ENCODE measurements at regions not wholly inside any gene's neighbourhood (a gene's known extent, or its start where the extent isn't known, plus 50 kb on each side); places are given as distances from the start of the nearest gene placed in this dataset.
"Not testable (repeated sequence)": the region's sequence is repeated elsewhere in the genome, so short reads cannot be mapped to it uniquely, and the experiment has no call there.

DNA sequence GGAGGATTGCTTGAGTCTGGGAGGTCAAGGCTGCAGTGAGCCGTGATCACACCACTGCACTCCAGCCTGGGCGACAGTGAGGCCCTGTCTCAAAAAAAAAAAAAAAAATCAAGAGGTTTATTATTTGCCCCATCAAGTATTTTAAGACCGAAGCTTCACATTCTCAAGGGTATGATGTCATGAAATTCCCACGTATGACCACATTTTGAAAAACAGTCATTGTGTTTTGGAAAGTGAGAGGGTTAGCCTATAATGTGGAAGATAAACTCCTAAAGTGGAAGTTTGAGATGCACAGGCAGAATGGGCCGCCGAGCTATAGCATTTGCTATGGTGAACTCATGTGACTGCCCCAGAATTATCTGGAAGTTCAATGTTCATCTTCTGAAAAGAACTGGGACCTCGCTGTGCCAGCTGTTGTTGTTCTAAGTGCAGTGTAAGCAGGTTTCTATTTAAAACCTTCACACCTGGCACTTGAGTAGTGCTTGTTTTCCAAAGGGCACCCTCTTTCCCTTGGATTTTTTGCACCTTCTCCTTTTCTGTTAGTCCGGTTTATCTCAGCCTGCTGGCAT, 96.9 kb upstream of the SLC25A33 start:
- 76 to 84% methylated on average over 4 to 8 of the region's 8 CpGs for WGBS, 2 donors (ENCODE audit: low coverage in 1 of 2)
- DNase-seq, result no peak

DNA sequence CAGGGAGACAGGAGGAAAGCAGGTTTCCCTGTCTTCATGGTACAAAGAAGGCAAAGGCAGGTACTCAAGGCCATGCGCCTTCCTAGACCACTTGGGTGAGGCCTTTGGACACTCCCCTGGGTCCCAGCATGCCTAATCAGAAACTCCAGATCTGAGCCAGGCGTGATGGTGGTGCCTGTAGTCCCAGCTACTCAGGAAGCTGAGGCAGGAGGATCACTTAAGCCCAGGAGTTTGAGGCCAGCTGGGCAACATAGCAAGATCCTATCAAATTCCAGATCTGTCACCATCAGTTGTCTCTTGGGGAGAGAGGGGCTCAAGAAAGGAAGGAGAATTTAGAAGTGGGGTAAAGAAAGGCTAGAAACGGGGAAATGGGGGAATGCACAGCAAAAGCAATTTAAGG, 96.3 kb upstream of the SLC25A33 start:
- no peak overlapping the region for H3K4me3 ChIP-seq
- peaks cover 0 to 19% (median 8%) of the 10 kb centered on the region in 4 donors for H3K4me1 ChIP-seq
- 88 to 91% methylated on average over 1 to 3 of the region's 3 CpGs for WGBS, 2 donors (ENCODE audit: low coverage in 1 of 2)
- intact Hi-C loops (cut with DNase I; ENCODE audit: low total_unique reads) (no loop called here), in situ Hi-C loops (cut with MboI; ENCODE audit: low pct_ligation_motif_present in 1 of 4, low pct_unique_long_range_greater_than_20kb in 1 of 4, low sequenced_read_pairs in 3 of 4) (no loop called here)
- peak overlapping the region in 3 of 4 donors; percentile 28 to 44 (median 37) for H3K27ac ChIP-seq
- DNase-seq, result no peak
- no peaks in the 10 kb centered on the region for H3K9me3 ChIP-seq
- no peaks in the 10 kb centered on the region for H3K36me3 ChIP-seq
- TF ChIP-seq, protein P1, sequence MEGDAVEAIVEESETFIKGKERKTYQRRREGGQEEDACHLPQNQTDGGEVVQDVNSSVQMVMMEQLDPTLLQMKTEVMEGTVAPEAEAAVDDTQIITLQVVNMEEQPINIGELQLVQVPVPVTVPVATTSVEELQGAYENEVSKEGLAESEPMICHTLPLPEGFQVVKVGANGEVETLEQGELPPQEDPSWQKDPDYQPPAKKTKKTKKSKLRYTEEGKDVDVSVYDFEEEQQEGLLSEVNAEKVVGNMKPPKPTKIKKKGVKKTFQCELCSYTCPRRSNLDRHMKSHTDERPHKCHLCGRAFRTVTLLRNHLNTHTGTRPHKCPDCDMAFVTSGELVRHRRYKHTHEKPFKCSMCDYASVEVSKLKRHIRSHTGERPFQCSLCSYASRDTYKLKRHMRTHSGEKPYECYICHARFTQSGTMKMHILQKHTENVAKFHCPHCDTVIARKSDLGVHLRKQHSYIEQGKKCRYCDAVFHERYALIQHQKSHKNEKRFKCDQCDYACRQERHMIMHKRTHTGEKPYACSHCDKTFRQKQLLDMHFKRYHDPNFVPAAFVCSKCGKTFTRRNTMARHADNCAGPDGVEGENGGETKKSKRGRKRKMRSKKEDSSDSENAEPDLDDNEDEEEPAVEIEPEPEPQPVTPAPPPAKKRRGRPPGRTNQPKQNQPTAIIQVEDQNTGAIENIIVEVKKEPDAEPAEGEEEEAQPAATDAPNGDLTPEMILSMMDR (IDR thresholded peaks at IDR 0.05), result no peak
- TF ChIP-seq POLR2AphosphoS5 (IDR thresholded peaks at IDR 0.05) (no peak), EP300 (IDR thresholded peaks at IDR 0.05; ENCODE audit: low read depth) (no peak), POLR2A (IDR thresholded peaks at IDR 0.05) (no peak)
- H3K27me3 ChIP-seq, result no peaks in the 10 kb centered on the region

More for the DNA sequence above, 96.9 kb upstream of the SLC25A33 start:
- H3K27ac ChIP-seq, result peak overlapping the region; percentile 28 to 55 (median 42)
- intact Hi-C loops (cut with DNase I; ENCODE audit: low total_unique reads) (no loop called here), in situ Hi-C loops (cut with MboI; ENCODE audit: low pct_ligation_motif_present in 1 of 4, low pct_unique_long_range_greater_than_20kb in 1 of 4, low sequenced_read_pairs in 3 of 4) (no loop called here)
- peaks cover 0 to 19% (median 11%) of the 10 kb centered on the region in 4 donors for H3K4me1 ChIP-seq
- H3K4me3 ChIP-seq, result no peak overlapping the region
- H3K9me3 ChIP-seq, result no peaks in the 10 kb centered on the region
- no peaks in the 10 kb centered on the region for H3K27me3 ChIP-seq
- H3K36me3 ChIP-seq, result no peaks in the 10 kb centered on the region
- TF ChIP-seq POLR2AphosphoS5 (IDR thresholded peaks at IDR 0.05) (no peak), POLR2A (IDR thresholded peaks at IDR 0.05) (no peak), EP300 (IDR thresholded peaks at IDR 0.05; ENCODE audit: low read depth) (no peak)
- TF ChIP-seq, protein P1 (IDR thresholded peaks at IDR 0.05), result no peak

DNA sequence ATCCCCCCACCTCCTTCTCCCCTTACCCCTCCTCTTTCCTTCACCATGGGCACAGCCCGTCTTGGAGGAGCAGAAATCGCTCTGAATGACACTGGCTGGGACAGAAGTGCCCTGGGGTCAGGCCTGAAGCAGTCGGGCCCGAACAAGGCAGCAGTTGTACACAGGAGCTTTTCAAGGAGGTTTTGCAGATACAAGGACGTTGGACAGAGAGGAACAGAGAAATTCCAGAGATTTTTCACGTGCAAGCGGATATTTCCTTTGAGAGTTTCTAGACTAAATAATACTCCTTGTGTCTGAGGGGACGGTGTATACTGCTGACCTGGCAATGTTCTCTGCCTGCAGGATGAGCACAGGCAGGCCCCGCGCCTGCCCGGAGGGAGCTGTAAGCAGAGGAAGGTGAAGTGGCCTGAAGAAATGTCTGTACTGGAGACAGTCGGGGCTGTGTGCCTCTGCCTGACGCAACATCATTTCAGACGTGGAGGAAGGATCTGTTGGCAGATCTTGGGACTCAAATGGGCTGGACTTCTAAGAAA, 95.3 kb upstream of the SLC25A33 start:
- WGBS, 2 donors (ENCODE audit: low coverage in 1 of 2), result 57 to 72% methylated on average over 5 to 14 of the region's 14 CpGs
- Histone ChIP-seq H3K27me3 (no peaks in the 10 kb centered on the region), H3K4me3 (no peak overlapping the region), H3K9me3 (no peaks in the 10 kb centered on the region), H3K36me3 (no peaks in the 10 kb centered on the region), H3K27ac (peak overlapping the region in 3 of 4 donors; percentile 4 to 44 (median 43)), H3K4me1 (peaks cover 0 to 24% (median 9%) of the 10 kb centered on the region in 4 donors)
- TF ChIP-seq POLR2AphosphoS5 (IDR thresholded peaks at IDR 0.05) (no peak), POLR2A (IDR thresholded peaks at IDR 0.05) (no peak), EP300 (IDR thresholded peaks at IDR 0.05; ENCODE audit: low read depth) (no peak)
- TF ChIP-seq, protein P1 (IDR thresholded peaks at IDR 0.05), result no peak
- in situ Hi-C loops (cut with MboI; ENCODE audit: low pct_ligation_motif_present in 1 of 4, low pct_unique_long_range_greater_than_20kb in 1 of 4, low sequenced_read_pairs in 3 of 4) (no loop called here), intact Hi-C loops (cut with DNase I; ENCODE audit: low total_unique reads) (no loop called here)
- no peak for DNase-seq

DNA sequence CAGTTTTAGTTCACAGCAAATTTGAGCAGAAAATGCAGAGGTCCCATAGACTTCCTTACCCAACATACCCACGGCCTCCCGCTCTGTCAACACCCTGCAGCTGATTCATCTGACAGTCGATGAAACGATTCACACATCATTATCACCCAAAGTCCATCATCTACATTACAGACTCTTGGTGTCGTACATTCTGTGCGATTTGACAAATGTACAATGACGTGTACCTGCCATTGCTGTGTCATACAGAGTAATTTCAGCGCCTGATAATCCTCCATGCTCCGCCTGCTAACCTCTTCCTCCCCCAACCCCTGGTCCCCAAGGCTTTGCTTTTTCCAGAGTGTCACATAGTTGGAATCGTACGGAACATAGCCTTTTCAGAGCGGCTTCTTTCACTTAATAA, 94.7 kb upstream of the SLC25A33 start:
- in situ Hi-C loops (cut with MboI; ENCODE audit: low pct_ligation_motif_present in 1 of 4, low pct_unique_long_range_greater_than_20kb in 1 of 4, low sequenced_read_pairs in 3 of 4), result no loop called here
- Histone ChIP-seq H3K4me3 (no peak overlapping the region), H3K27me3 (no peaks in the 10 kb centered on the region), H3K27ac (peak overlapping the region in 1 of 4 donors; percentile 44), H3K36me3 (no peaks in the 10 kb centered on the region), H3K4me1 (peaks cover 0 to 22% (median 8%) of the 10 kb centered on the region in 4 donors), H3K9me3 (no peaks in the 10 kb centered on the region)
- DNase-seq, result no peak
- 92 to 95% methylated on average over 6 to 12 of the region's 12 CpGs for WGBS, 2 donors (ENCODE audit: low coverage in 1 of 2)
- no peak for TF ChIP-seq POLR2A (IDR thresholded peaks at IDR 0.05)
- TF ChIP-seq EP300 (IDR thresholded peaks at IDR 0.05; ENCODE audit: low read depth), result no peak
- no peak for TF ChIP-seq POLR2AphosphoS5 (IDR thresholded peaks at IDR 0.05)
- TF ChIP-seq, protein P1 (IDR thresholded peaks at IDR 0.05), result no peak
- intact Hi-C loops (cut with DNase I; ENCODE audit: low total_unique reads), result no loop called here

DNA sequence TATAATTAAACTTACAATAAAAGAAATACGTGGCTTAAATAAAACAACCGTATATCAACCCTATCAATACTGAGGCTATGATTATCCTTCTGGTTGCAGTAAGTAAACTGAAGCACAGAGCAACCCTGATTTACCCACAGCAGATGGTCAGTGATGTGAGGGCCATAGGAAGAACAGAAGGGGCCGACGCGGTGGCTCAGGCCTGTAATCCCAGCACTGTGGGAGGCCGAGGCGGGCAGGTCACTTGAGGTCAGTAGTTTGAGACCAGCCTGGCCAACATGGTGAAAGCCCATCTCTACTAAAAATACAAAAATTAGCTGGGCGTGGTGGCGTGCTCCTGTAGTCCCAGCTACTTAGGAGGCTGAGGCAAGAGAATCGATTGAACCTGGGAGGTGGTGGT, 94.2 kb upstream of the SLC25A33 start:
- peaks cover 0 to 19% (median 8%) of the 10 kb centered on the region in 4 donors for H3K4me1 ChIP-seq
- 94 to 100% methylated on average over 3 to 10 of the region's 10 CpGs for WGBS, 2 donors (ENCODE audit: low coverage in 1 of 2)
- H3K27me3 ChIP-seq; H3K9me3 ChIP-seq; H3K4me3 ChIP-seq; intact Hi-C loops (cut with DNase I; ENCODE audit: low total_unique reads); H3K27ac ChIP-seq; DNase-seq; H3K36me3 ChIP-seq; in situ Hi-C loops (cut with MboI; ENCODE audit: low pct_ligation_motif_present in 1 of 4, low pct_unique_long_range_greater_than_20kb in 1 of 4, low sequenced_read_pairs in 3 of 4): not testable (repeated sequence)
